WTC11 (cell line): ENCODE measurements at regions not wholly inside any gene's neighbourhood (a gene's known extent, or its start where the extent isn't known, plus 50 kb on each side); places are given as distances from the start of the nearest gene placed in this dataset.

Source experiments
- ATAC-seq: fragments of 200-7000 bp; cut with Tn5 transposase; 2 replicates; pipeline ENCODE4 v1.10.0; 2021; ENCODE audit warnings: mild to moderate bottlenecking, moderate library complexity
- CTCF ChIA-PET: fragments of 300-600 bp; sonication (Branson Sonifier 250); formaldehyde crosslinking; loops from one replicate; lab custom pipeline; 2021; ENCODE audit warnings: antibody characterized with exemption; lab: Charles Lee
- POLR2A ChIA-PET: fragments of 350-600 bp; sonication (Branson Sonifier 250); formaldehyde crosslinking; loops from one replicate; lab custom pipeline; 2021; ENCODE audit warnings: antibody characterized with exemption; lab: Charles Lee
- DNase-seq: peaks from one replicate; pipeline ENCODE4 v3.0.0; 2021; ENCODE audit warnings: low spot score
- H3K27ac Mint-ChIP-seq: 2 replicates; pipeline ENCODE4 v1.8.0; 2021; ENCODE audit warnings: mixed read lengths
- H3K27me3 Mint-ChIP-seq: 2 replicates; pipeline ENCODE4 v1.8.0; 2021; ENCODE audit warnings: low read depth, mild to moderate bottlenecking, moderate library complexity, mixed read lengths
- H3K36me3 Mint-ChIP-seq: 2 replicates; pipeline ENCODE4 v1.8.0; 2021; ENCODE audit warnings: mixed read lengths
- H3K4me1 Mint-ChIP-seq: 2 replicates; pipeline ENCODE4 v1.8.0; 2022; ENCODE audit warnings: mixed read lengths
- H3K4me3 Mint-ChIP-seq: 2 replicates; pipeline ENCODE4 v1.8.0; 2021; ENCODE audit warnings: mild to moderate bottlenecking, moderate library complexity, mixed read lengths
- H3K9me3 Mint-ChIP-seq: 2 replicates; pipeline ENCODE4 v1.8.0; 2021; ENCODE audit warnings: mixed read lengths
- ATF1 ChIP-seq: sonication (generic); formaldehyde crosslinking; IDR thresholded peaks from 2 replicates; pipeline ENCODE4 v1.8.1; 2023; ENCODE audit warnings: mild to moderate bottlenecking, moderate library complexity, missing genetic modification reagents
- CREB1 ChIP-seq: sonication (generic); formaldehyde crosslinking; IDR thresholded peaks from 2 replicates; pipeline ENCODE4 v1.8.0; 2023; ENCODE audit warnings: mild to moderate bottlenecking, missing genetic modification reagents
- FOXJ3 ChIP-seq: sonication (generic); formaldehyde crosslinking; IDR thresholded peaks from 2 replicates; pipeline ENCODE4 v1.9.0; 2021; ENCODE audit warnings: missing genetic modification reagents, mild to moderate bottlenecking, borderline replicate concordance
- FOXP1 ChIP-seq: sonication (generic); formaldehyde crosslinking; IDR thresholded peaks from 2 replicates; pipeline ENCODE4 v1.8.0; 2022; ENCODE audit warnings: missing genetic modification reagents, mild to moderate bottlenecking, moderate library complexity, borderline replicate concordance
- GABPB1 ChIP-seq: sonication (generic); formaldehyde crosslinking; IDR thresholded peaks from 2 replicates; pipeline ENCODE4 v1.8.1; 2023; ENCODE audit warnings: mild to moderate bottlenecking, missing genetic modification reagents
- GTF2I ChIP-seq: fragments of 250-450 bp; sonication (Bioruptor Pico); conservative IDR thresholded peaks from 2 replicates; pipeline ENCODE4 v1.4.0; 2021; ENCODE audit warnings: mild to moderate bottlenecking
- JUN ChIP-seq: sonication (generic); formaldehyde crosslinking; IDR thresholded peaks from 2 replicates; pipeline ENCODE4 v1.8.0; 2023; ENCODE audit warnings: mild to moderate bottlenecking, missing genetic modification reagents
- NR2C2 ChIP-seq: sonication (generic); formaldehyde crosslinking; IDR thresholded peaks from 2 replicates; pipeline ENCODE4 v1.8.0; 2022; ENCODE audit warnings: mild to moderate bottlenecking, missing genetic modification reagents
- SMAD3 ChIP-seq: sonication (generic); formaldehyde crosslinking; IDR thresholded peaks from 2 replicates; pipeline ENCODE4 v1.8.0; 2022; ENCODE audit warnings: missing genetic modification reagents, mild to moderate bottlenecking, borderline replicate concordance
- ZNF121 ChIP-seq: sonication (generic); formaldehyde crosslinking; IDR thresholded peaks from 2 replicates; pipeline ENCODE4 v1.8.0; 2023; ENCODE audit warnings: missing genetic modification reagents
- ZNF138 ChIP-seq: sonication (generic); formaldehyde crosslinking; conservative IDR thresholded peaks from 2 replicates; pipeline ENCODE4 v1.8.1; 2022; ENCODE audit warnings: mild to moderate bottlenecking, moderate library complexity, missing genetic modification reagents
- TF ChIP-seq, protein P1 (sequence below): fragments of 250-450 bp; sonication (Bioruptor Pico); IDR thresholded peaks from 2 replicates; pipeline ENCODE4 v1.8.0; 2021; ENCODE audit warnings: mild to moderate bottlenecking
- TF ChIP-seq, protein P2 (sequence below): fragments of 250-450 bp; sonication (Bioruptor Pico); IDR thresholded peaks from 2 replicates; pipeline ENCODE4 v1.9.0; 2021; ENCODE audit warnings: mild to moderate bottlenecking
- TF ChIP-seq, protein P3 (sequence below): fragments of 250-450 bp; sonication (Bioruptor Pico); IDR thresholded peaks from 2 replicates; pipeline ENCODE4 v1.9.0; 2021; ENCODE audit warnings: mild to moderate bottlenecking, borderline replicate concordance
- TF ChIP-seq, protein P4 (sequence below): fragments of 250-450 bp; sonication (Bioruptor Pico); IDR thresholded peaks from 2 replicates; pipeline ENCODE4 v2.1.2; 2022; ENCODE audit warnings: mild to moderate bottlenecking, moderate library complexity
- TF ChIP-seq, protein P5 (sequence below): fragments of 250-450 bp; sonication (Bioruptor Pico); conservative IDR thresholded peaks from 2 replicates; pipeline ENCODE4 v1.9.0; 2021; ENCODE audit warnings: mild to moderate bottlenecking
- TF ChIP-seq, protein P6 (sequence below): sonication (generic); formaldehyde crosslinking; IDR thresholded peaks from 2 replicates; pipeline ENCODE4 v1.8.0; 2023; ENCODE audit warnings: missing genetic modification reagents, mild to moderate bottlenecking, borderline replicate concordance
- TF ChIP-seq, protein P7 (sequence below): sonication (generic); formaldehyde crosslinking; IDR thresholded peaks from 2 replicates; pipeline ENCODE4 v1.8.0; 2022; ENCODE audit warnings: mild to moderate bottlenecking, missing genetic modification reagents

DNA sequence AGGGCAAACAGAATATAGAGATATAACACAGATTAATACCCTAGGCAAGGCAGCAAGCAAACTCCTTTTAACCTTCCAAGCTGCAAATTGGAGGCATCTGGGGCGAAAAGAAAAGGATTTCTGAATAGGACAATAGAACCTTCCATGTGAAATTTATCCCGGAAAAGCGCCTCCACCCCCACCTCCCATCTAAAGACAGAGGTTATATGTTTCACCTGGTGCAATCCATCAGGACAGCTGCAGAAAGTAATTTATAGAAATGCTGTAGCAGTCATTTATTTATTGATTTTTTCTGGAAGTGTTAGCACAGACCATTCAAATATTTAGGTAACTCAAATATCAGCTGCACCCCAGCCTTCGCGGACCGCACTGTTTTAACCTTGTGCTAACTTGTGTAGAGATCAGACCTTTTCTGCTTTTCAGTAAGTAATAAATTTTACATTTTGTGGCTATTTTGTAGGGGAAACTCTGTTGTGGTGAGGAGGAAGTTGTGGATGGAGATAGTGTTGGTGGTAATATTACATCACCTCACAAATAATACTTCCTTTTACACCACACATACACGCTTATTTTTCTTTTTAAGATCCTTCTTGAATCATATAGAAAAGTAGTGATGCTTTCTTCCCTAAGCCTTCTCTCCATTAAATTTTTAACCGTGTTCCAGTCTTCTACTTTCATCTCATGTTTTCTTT lies 919.3 kb upstream of the CDH2 start:
- H3K4me3 Mint-ChIP-seq, result no peak overlapping the region
- no peaks in the 10 kb centered on the region for H3K36me3 Mint-ChIP-seq
- H3K4me1 Mint-ChIP-seq, result peaks cover 26% of the 10 kb centered on the region
- H3K27me3 Mint-ChIP-seq, result no peaks in the 10 kb centered on the region
- H3K9me3 Mint-ChIP-seq, result no peaks in the 10 kb centered on the region
- no peak overlapping the region for H3K27ac Mint-ChIP-seq
- no peak for DNase-seq
- no peak for TF ChIP-seq ATF1 (CRISPR knock-in tag)
- TF ChIP-seq ZNF138 (CRISPR knock-in tag), result no peak
- TF ChIP-seq FOXJ3, result no peak
- TF ChIP-seq, protein P1, sequence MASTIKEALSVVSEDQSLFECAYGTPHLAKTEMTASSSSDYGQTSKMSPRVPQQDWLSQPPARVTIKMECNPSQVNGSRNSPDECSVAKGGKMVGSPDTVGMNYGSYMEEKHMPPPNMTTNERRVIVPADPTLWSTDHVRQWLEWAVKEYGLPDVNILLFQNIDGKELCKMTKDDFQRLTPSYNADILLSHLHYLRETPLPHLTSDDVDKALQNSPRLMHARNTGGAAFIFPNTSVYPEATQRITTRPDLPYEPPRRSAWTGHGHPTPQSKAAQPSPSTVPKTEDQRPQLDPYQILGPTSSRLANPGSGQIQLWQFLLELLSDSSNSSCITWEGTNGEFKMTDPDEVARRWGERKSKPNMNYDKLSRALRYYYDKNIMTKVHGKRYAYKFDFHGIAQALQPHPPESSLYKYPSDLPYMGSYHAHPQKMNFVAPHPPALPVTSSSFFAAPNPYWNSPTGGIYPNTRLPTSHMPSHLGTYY (CRISPR knock-in tag), result no peak
- no peak for TF ChIP-seq GABPB1
- TF ChIP-seq, protein P2, sequence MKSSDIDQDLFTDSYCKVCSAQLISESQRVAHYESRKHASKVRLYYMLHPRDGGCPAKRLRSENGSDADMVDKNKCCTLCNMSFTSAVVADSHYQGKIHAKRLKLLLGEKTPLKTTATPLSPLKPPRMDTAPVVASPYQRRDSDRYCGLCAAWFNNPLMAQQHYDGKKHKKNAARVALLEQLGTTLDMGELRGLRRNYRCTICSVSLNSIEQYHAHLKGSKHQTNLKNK (CRISPR knock-in tag), result no peak
- no peak for TF ChIP-seq CREB1 (CRISPR knock-in tag)
- TF ChIP-seq, protein P3, sequence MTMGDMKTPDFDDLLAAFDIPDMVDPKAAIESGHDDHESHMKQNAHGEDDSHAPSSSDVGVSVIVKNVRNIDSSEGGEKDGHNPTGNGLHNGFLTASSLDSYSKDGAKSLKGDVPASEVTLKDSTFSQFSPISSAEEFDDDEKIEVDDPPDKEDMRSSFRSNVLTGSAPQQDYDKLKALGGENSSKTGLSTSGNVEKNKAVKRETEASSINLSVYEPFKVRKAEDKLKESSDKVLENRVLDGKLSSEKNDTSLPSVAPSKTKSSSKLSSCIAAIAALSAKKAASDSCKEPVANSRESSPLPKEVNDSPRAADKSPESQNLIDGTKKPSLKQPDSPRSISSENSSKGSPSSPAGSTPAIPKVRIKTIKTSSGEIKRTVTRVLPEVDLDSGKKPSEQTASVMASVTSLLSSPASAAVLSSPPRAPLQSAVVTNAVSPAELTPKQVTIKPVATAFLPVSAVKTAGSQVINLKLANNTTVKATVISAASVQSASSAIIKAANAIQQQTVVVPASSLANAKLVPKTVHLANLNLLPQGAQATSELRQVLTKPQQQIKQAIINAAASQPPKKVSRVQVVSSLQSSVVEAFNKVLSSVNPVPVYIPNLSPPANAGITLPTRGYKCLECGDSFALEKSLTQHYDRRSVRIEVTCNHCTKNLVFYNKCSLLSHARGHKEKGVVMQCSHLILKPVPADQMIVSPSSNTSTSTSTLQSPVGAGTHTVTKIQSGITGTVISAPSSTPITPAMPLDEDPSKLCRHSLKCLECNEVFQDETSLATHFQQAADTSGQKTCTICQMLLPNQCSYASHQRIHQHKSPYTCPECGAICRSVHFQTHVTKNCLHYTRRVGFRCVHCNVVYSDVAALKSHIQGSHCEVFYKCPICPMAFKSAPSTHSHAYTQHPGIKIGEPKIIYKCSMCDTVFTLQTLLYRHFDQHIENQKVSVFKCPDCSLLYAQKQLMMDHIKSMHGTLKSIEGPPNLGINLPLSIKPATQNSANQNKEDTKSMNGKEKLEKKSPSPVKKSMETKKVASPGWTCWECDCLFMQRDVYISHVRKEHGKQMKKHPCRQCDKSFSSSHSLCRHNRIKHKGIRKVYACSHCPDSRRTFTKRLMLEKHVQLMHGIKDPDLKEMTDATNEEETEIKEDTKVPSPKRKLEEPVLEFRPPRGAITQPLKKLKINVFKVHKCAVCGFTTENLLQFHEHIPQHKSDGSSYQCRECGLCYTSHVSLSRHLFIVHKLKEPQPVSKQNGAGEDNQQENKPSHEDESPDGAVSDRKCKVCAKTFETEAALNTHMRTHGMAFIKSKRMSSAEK (CRISPR knock-in tag), result no peak
- TF ChIP-seq, protein P4, sequence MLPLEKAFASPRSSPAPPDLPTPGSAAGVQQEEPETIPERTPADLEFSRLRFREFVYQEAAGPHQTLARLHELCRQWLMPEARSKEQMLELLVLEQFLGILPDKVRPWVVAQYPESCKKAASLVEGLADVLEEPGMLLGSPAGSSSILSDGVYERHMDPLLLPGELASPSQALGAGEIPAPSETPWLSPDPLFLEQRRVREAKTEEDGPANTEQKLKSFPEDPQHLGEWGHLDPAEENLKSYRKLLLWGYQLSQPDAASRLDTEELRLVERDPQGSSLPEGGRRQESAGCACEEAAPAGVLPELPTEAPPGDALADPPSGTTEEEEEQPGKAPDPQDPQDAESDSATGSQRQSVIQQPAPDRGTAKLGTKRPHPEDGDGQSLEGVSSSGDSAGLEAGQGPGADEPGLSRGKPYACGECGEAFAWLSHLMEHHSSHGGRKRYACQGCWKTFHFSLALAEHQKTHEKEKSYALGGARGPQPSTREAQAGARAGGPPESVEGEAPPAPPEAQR (CRISPR knock-in tag), result no peak
- TF ChIP-seq JUN (CRISPR knock-in tag), result no peak
- no peak for TF ChIP-seq GTF2I
- no peak for TF ChIP-seq ZNF121 (CRISPR knock-in tag)
- TF ChIP-seq, protein P5, sequence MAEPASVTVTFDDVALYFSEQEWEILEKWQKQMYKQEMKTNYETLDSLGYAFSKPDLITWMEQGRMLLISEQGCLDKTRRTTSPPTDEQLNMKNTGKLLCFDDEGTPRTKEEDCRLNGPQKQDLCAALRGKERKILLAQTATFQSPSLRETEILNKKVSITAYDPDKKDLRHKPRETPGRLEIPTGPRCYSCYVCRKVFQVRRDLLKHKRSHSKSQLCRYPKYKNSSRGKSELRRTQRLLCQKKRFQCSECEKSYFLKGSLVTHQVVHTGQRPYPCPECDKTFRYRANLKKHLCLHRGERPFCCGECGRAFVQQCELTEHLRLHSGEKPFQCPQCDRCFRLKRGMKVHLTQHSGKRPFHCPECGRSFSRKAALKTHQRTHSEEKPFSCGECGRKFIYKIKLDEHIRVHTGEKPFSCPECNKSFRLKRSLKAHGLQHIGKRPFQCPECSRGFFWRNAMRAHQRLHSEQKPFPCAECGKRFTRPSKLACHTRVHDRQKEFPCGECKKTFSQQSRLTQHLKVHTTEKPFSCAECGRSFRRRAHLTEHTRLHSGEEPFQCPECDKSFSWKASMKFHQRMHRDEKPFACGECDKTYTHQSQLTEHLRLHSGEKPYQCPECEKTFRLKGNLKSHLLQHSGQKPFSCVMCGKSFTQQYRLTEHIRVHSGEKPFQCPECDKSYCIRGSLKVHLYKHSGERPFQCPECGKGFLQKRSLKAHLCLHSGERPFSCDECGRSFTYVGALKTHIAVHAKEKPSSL (CRISPR knock-in tag), result no peak
- ChIA-PET POLR2A (interaction anchor here (0.6 kb wide), 1 partner anchor 624 kb away, joined by 6 read pairs; no protein-coding TSS in a partner anchor), CTCF (no interaction called here)
- no peak for ATAC-seq

DNA sequence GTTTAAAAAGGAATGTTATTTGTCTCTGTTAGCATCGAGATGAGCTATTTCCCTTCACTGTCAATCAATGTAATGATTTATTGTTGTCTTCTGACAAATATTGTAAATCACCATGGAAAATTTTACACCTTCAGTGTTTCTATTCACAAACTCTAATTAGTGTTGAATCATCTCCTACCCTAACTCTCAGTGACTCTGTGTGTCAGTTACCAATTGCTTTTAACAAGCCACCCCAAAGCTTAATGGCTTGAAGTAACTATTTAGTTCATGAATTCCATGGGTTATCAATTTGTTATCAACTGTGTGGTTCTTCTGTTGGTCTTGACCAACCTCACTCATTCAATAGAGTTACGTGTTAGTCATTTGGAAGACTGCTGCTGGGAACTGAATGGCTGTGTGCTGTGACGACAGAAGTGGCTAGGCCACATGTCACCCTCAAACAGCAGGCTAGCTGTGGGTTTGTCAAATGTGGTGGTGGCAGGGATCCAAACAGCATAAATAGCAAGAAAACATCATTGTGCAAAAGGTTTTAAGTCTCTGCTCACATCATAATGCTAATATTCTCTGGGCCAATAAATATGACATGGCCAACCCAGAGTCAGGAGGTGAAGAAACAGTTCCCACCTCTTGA lies 910.8 kb upstream of the CDH2 start:
- no peak for ATAC-seq
- DNase-seq, result no peak
- peaks cover 24% of the 10 kb centered on the region for H3K4me1 Mint-ChIP-seq
- POLR2A ChIA-PET, result no interaction called here
- H3K27ac Mint-ChIP-seq, result no peak overlapping the region
- no peaks in the 10 kb centered on the region for H3K36me3 Mint-ChIP-seq
- H3K4me3 Mint-ChIP-seq, result no peak overlapping the region
- no peaks in the 10 kb centered on the region for H3K9me3 Mint-ChIP-seq
- no peaks in the 10 kb centered on the region for H3K27me3 Mint-ChIP-seq
- CTCF ChIA-PET, result no interaction called here
- no peak for TF ChIP-seq NR2C2 (CRISPR knock-in tag)
- TF ChIP-seq, protein P6, sequence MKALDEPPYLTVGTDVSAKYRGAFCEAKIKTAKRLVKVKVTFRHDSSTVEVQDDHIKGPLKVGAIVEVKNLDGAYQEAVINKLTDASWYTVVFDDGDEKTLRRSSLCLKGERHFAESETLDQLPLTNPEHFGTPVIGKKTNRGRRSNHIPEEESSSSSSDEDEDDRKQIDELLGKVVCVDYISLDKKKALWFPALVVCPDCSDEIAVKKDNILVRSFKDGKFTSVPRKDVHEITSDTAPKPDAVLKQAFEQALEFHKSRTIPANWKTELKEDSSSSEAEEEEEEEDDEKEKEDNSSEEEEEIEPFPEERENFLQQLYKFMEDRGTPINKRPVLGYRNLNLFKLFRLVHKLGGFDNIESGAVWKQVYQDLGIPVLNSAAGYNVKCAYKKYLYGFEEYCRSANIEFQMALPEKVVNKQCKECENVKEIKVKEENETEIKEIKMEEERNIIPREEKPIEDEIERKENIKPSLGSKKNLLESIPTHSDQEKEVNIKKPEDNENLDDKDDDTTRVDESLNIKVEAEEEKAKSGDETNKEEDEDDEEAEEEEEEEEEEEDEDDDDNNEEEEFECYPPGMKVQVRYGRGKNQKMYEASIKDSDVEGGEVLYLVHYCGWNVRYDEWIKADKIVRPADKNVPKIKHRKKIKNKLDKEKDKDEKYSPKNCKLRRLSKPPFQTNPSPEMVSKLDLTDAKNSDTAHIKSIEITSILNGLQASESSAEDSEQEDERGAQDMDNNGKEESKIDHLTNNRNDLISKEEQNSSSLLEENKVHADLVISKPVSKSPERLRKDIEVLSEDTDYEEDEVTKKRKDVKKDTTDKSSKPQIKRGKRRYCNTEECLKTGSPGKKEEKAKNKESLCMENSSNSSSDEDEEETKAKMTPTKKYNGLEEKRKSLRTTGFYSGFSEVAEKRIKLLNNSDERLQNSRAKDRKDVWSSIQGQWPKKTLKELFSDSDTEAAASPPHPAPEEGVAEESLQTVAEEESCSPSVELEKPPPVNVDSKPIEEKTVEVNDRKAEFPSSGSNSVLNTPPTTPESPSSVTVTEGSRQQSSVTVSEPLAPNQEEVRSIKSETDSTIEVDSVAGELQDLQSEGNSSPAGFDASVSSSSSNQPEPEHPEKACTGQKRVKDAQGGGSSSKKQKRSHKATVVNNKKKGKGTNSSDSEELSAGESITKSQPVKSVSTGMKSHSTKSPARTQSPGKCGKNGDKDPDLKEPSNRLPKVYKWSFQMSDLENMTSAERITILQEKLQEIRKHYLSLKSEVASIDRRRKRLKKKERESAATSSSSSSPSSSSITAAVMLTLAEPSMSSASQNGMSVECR (CRISPR knock-in tag), result no peak
- no peak for TF ChIP-seq SMAD3
- TF ChIP-seq FOXP1, result no peak
- TF ChIP-seq, protein P7, sequence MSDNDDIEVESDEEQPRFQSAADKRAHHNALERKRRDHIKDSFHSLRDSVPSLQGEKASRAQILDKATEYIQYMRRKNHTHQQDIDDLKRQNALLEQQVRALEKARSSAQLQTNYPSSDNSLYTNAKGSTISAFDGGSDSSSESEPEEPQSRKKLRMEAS, result no peak
